ENCODE measurements at regions not wholly inside any gene's neighbourhood (a gene's known extent, or its start where the extent isn't known, plus 50 kb on each side); places are given as distances from the start of the nearest gene placed in this dataset.
"Not testable (repeated sequence)": the region's sequence is repeated elsewhere in the genome, so short reads cannot be mapped to it uniquely, and the experiment has no call there.

DNA sequence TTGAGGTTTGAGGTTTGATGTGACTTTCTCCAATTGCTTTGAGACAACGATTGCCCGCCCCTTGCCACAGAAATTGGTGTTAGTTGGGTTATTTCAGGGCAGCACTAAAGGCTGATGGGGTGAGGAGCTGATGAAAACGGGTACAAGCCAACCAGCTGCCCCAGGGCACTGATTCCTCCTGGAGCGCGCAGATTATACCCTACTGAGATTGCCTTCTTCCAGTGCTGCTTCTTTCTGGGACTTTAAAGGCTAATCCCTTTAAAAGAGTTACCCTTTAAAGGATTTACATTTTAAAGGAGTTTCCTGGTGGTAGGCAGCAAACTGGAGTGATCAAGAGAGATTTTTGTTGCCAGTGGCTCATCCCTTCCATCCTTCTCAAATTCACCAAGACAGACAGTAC, 1903.3 kb downstream of the KHDRBS2 start:
- DNase-seq: not testable (repeated sequence)

DNA sequence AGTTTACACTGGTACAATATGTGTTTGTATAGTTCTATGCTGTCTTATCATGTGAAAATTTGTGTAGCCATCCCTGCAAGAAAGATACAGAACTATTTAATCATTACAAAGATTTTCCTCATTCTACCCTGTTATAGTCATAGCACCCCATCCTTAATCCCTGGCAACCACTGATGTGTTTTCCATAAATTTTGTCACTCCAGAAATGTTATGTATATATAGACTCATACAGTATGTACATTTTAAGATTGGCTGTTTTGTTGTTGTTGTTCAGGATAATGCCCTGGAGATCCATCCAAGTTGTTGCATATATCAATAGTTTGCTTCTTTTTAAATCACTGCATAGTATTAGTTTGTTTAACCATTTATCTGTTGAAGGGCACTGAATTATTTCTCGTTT, 1911.9 kb downstream of the KHDRBS2 start:
- not testable (repeated sequence) for DNase-seq

DNA sequence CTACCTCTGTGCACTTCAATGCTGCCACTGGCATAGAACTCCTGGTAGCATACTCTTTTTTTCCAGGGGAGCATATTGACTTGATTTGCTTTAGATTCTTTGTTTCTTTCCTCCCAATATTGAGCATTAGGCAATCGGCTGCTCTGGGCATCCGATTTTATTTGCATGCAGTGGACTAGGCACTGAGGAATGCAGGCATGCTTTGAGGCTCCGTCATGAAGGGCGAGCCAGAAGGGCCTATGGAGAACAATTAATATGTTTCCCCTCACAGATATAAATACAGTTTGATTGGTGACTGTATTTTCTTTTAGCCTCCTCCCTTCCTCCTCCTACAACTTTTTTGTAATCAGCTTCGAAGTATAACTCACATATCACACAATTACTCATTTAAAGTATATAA, 1918.2 kb downstream of the KHDRBS2 start:
- not testable (repeated sequence) for DNase-seq

DNA sequence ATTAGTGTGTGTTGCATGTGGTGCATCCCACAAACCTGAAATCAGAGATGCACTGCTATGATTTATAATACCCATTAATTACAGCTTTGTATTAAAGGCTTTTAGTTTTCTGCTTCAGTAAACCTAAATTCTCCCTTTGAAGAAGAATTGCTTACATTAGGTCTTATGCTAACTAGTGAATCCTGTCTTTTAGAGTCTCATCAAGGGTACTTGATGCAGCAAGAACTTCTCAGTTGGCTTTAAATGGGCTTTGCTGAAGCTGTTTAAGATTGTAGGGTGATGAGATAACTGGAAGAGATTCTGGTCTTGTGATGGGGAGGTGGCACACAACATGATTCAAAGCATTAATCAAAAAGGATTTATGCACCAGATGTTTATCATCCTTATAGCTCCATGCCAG, 1920.1 kb downstream of the KHDRBS2 start:
- DNase-seq: not testable (repeated sequence)

DNA sequence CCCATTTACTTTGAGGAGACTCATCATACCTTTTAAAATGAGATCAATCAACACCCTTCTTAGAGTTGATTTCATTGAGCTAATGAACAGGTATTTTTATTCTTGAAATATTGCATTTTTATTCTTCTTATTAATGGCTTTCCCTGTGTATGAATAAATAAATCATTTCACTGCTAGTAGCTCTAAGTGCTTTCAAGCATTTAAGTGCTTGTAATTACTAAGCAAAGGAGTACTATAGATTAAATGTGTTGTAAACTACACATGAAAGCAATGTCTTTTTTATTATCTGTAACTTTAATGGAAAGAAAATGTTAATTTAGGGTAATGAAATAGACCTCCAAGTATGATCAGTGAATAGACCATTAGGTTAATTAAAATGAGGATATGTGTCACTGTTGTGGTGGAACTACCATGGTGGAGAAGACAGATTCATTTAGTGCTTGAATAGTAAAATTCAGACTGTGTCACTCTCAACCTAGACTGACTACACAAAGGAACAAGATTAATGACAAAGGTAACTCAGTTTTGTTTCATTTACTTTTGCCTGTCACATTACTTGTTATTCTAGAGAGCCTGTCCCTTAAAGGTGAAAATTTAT, 1943.5 kb downstream of the KHDRBS2 start:
- not testable (repeated sequence) for DNase-seq

DNA sequence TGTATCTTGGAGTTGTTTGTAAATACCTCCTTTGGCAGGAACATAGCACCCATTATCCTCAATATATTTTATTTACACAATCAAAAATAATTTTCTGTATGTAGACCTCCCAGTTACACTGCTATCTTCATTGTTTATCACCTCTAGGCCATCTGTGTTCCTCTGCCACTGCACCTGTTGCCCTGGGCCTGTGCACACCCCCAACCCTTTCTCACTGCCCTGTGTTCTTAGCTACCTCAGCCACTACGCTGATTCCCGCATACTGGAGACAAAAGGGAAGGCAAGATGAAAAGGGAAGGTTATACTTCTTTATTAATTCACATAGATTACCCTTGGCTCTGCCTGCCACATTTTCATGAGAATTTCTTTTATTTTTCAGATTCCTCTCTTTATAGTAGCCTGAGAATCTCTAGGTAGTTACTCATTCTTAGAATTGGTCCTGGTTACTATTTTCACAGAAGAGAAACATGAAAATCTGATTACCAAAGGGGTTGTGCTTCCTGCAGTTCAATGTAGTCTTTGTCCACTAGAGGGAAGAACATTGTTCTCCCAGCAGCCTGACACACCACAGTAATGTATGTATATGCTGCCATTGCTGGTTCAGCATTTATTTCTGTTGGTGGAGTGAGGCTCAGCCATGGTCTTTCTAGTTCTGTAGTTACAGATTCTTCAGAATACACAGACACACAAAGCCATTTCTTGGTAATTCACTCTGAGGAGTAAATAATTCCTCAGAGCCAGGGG, 1947.5 kb downstream of the KHDRBS2 start:
- peak; percentile 10 to 40 for DNase-seq

DNA sequence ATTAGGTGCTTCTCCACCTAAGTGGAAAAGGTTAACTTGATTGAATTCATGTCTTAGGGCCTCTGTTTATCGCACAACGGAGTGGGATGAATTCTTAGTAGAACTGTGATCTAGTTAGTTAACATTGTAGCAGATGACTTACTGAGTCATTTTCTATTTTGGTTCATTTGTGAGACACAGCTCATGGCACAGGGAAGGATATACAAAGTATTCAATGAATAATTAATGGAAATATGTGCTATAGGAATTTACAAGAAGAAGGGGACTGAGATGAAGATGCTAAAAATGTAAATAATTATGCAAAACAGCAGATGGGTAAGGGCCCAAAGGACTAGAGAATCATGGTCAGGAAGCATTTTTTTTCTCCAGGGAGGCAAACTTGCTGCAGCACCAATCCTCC, 1950.9 kb downstream of the KHDRBS2 start:
- not testable (repeated sequence) for DNase-seq

DNA sequence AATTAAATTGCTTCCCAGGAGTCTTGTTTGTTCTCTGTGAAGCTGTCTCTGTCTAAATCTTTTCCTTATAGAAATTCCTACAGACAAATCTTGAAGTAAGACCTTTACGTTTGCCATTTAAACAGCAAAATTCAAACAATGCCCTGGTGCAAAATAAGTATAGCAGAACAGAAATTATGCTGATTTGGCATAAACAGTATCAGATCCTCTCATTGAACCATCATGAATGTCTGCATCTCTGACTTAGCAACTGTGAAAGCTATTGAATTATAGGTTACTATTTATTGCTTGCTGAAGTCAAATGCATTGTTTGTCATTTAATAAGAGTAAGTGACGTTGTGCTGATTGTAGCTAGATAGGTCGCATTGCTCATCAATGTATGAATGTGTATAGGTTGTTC, 1952.3 kb downstream of the KHDRBS2 start:
- DNase-seq: not testable (repeated sequence)

DNA sequence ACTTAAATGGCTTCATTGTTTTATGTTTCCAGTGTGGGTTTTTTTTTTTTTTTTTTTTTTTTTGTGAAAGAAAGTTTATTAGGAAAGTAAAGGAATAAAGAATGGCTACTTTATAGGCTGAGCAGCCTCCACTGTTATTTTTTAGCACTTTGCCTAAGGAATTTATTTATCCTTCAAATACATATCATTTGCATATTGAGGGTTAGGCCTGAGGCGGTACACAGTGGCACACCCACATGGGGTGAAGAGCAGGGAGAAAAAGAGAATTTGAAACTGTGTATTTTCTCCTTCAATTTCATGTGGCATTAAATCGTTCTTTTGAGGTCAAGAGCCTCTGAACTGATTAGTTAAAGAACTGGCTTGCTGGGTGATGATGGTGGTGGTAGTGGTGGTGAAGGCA, 1977.1 kb downstream of the KHDRBS2 start:
- not testable (repeated sequence) for DNase-seq

Data from Kasumi-1 (cell line).